CD14-positive monocyte (primary cell): ENCODE measurements at regions not wholly inside any gene's neighbourhood (a gene's known extent, or its start where the extent isn't known, plus 50 kb on each side); places are given as distances from the start of the nearest gene placed in this dataset.

Source experiments
- DNase-seq, 3 donors: peaks; one replicate each; pipeline ENCODE4 v3.0.0-alpha.2; 2011 to 2022
- H2AFZ ChIP-seq: 2 replicates; pipeline ENCODE4 v1.6.0; 2012; ENCODE audit warnings: mild to moderate bottlenecking, low read depth, low read length, inconsistent platforms; ENCODE audit not compliant: insufficient read depth, poor library complexity, severe bottlenecking
- H3K27ac ChIP-seq, 2 donors: 1 replicate in 1 of 2; 2 replicates in 1 of 2; pipeline ENCODE4 v1.5.1; 2012 to 2013; ENCODE audit warnings: low read length in 2 of 2, control low read depth in 1 of 2, inconsistent platforms in 1 of 2, low read depth in 1 of 2, mild to moderate bottlenecking in 1 of 2
- H3K27me3 ChIP-seq, 2 donors: one replicate each; pipeline versions ENCODE4 v1.6.0 to v1.6.1; 2011 to 2013; ENCODE audit warnings: low read length in 2 of 2; ENCODE audit not compliant: control insufficient read depth in 2 of 2, insufficient read depth in 2 of 2
- H3K36me3 ChIP-seq, 2 donors: replicated peaks in 1 of 2; 1 replicate in 1 of 2; 2 replicates in 1 of 2; pipeline versions ENCODE4 v1.5.1 to v1.6.1; 2012 to 2013; ENCODE audit warnings: low read length in 2 of 2, control low read depth in 1 of 2, inconsistent platforms in 1 of 2, mild to moderate bottlenecking in 1 of 2; ENCODE audit not compliant: insufficient read depth in 2 of 2, control insufficient read depth in 1 of 2
- H3K4me1 ChIP-seq, 2 donors: 1 replicate in 1 of 2; 2 replicates in 1 of 2; pipeline versions ENCODE4 v1.5.1 to v1.6.1; 2012 to 2013; ENCODE audit warnings: low read length in 2 of 2, control low read depth in 1 of 2, inconsistent platforms in 1 of 2, mild to moderate bottlenecking in 1 of 2, moderate library complexity in 1 of 2; ENCODE audit not compliant: insufficient read depth in 2 of 2, control insufficient read depth in 1 of 2
- H3K4me2 ChIP-seq: replicated peaks from 2 replicates; pipeline ENCODE3; 2012; ENCODE audit warnings: low read length, moderate library complexity, mild to moderate bottlenecking; ENCODE audit not compliant: poor library complexity, severe bottlenecking; ENCODE audit errors: extremely low read depth
- H3K4me3 ChIP-seq, 3 experiments: fragments of 200-600 bp in 1 of 3; sonication (generic) in 1 of 3; replicated peaks in 1 of 3; 1 replicate in 2 of 3; 2 replicates in 1 of 3; pipeline ENCODE4 v1.5.1; 2011 to 2013; ENCODE audit warnings: low read length in 3 of 3, mild to moderate bottlenecking in 3 of 3, control low read depth in 2 of 3, low read depth in 2 of 3, inconsistent platforms in 1 of 3, moderate library complexity in 1 of 3
- H3K79me2 ChIP-seq: 2 replicates; pipeline ENCODE4 v1.6.0; 2012; ENCODE audit warnings: mild to moderate bottlenecking, control low read depth, inconsistent platforms, low read length, moderate library complexity; ENCODE audit not compliant: insufficient read depth
- H3K9ac ChIP-seq: 2 replicates; pipeline ENCODE4 v1.6.0; 2017; ENCODE audit warnings: low read length, mild to moderate bottlenecking; ENCODE audit not compliant: insufficient read depth, poor library complexity, severe bottlenecking
- H3K9me3 ChIP-seq, 2 donors: replicated peaks in 1 of 2; 1 replicate in 1 of 2; 2 replicates in 1 of 2; pipeline versions ENCODE4 v1.5.1 to v1.6.1; 2012 to 2013; ENCODE audit warnings: low read length in 2 of 2, control low read depth in 1 of 2; ENCODE audit not compliant: control insufficient read depth in 1 of 2, insufficient read depth in 1 of 2
- H4K20me1 ChIP-seq: 2 replicates; pipeline ENCODE4 v1.6.0; 2012; ENCODE audit warnings: mild to moderate bottlenecking, low read length, control low read depth, moderate library complexity; ENCODE audit not compliant: insufficient read depth
- H3K27ac Mint-ChIP-seq, 7 donors: one replicate each; pipeline ENCODE4 v1.8.0; 2020; ENCODE audit warnings: mild to moderate bottlenecking in 7 of 7, mixed read lengths in 7 of 7, moderate library complexity in 6 of 7, inconsistent platforms in 2 of 7
- H3K27me3 Mint-ChIP-seq, 3 donors: one replicate each; pipeline ENCODE4 v1.8.0; 2021 to 2022; ENCODE audit warnings: low read depth in 3 of 3, mild to moderate bottlenecking in 3 of 3, mixed read lengths in 3 of 3, moderate library complexity in 3 of 3, inconsistent platforms in 1 of 3
- H3K36me3 Mint-ChIP-seq, 2 donors: one replicate each; pipeline ENCODE4 v1.8.0; 2020; ENCODE audit warnings: mixed read lengths in 2 of 2, inconsistent platforms in 1 of 2, mild to moderate bottlenecking in 1 of 2
- H3K4me1 Mint-ChIP-seq: one replicate; pipeline ENCODE4 v1.8.0; 2020; ENCODE audit warnings: mild to moderate bottlenecking, mixed read lengths
- H3K4me3 Mint-ChIP-seq, 2 donors: one replicate each; pipeline ENCODE4 v1.8.0; 2020; ENCODE audit warnings: mild to moderate bottlenecking in 2 of 2, mixed read lengths in 2 of 2, moderate library complexity in 1 of 2
- H3K9me3 Mint-ChIP-seq, 7 donors: one replicate each; pipeline ENCODE4 v1.8.0; 2020 to 2022; ENCODE audit warnings: mixed read lengths in 7 of 7, mild to moderate bottlenecking in 6 of 7, moderate library complexity in 6 of 7, inconsistent platforms in 2 of 7
- WGBS: methylation state at CpG from one replicate; pipeline ENCODE4 v1.1.5; 2013; ENCODE audit warnings: missing lambda C conversion rate; ENCODE audit not compliant: insufficient coverage; 5-methylcytosine and 5-hydroxymethylcytosine counted together
- intact Hi-C, 2 donors: fragments of 100-400 bp; cut with micrococcal nuclease; formaldehyde crosslinking; loops; one replicate each; pipeline versions ENCODE4 v1.15.0 to v1.15.1; 2023
- TF ChIP-seq, protein P1 (sequence below): fragments of 200-600 bp; IDR thresholded peaks from one replicate; pipeline ENCODE4 v1.8.0; 2022; ENCODE audit warnings: antibody characterized with exemption, mild to moderate bottlenecking

DNA sequence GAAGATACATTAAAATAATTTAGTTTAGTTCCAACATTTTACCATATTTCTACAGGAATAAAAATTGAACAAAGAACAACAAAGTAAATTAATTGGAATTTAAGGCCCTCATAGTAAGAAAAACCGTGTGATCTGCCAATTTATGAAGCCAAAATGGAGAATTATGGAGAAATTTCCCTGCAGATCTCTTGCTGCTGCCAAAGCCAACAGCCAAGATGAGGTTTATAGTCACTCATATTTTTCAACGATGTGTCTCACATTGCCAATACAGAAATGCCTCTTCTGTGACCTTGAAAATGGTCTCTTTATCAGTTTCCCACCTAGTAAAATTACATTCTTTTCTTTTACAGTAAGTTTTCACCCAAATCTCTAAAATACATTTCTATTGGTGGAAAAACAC is 317.2 kb upstream of the FIGN start:
- peaks cover 0 to 6% (median 0%) of the 10 kb centered on the region in 7 donors for H3K9me3 Mint-ChIP-seq
- H4K20me1 ChIP-seq = no peaks in the 10 kb centered on the region
- TF ChIP-seq, protein P1, sequence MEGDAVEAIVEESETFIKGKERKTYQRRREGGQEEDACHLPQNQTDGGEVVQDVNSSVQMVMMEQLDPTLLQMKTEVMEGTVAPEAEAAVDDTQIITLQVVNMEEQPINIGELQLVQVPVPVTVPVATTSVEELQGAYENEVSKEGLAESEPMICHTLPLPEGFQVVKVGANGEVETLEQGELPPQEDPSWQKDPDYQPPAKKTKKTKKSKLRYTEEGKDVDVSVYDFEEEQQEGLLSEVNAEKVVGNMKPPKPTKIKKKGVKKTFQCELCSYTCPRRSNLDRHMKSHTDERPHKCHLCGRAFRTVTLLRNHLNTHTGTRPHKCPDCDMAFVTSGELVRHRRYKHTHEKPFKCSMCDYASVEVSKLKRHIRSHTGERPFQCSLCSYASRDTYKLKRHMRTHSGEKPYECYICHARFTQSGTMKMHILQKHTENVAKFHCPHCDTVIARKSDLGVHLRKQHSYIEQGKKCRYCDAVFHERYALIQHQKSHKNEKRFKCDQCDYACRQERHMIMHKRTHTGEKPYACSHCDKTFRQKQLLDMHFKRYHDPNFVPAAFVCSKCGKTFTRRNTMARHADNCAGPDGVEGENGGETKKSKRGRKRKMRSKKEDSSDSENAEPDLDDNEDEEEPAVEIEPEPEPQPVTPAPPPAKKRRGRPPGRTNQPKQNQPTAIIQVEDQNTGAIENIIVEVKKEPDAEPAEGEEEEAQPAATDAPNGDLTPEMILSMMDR = no peak
- H2AFZ ChIP-seq = no peak overlapping the region
- no peak overlapping the region for H3K4me3 ChIP-seq
- H3K4me1 Mint-ChIP-seq = no peaks in the 10 kb centered on the region
- H3K36me3 Mint-ChIP-seq = no peaks in the 10 kb centered on the region
- no peaks in the 10 kb centered on the region for H3K79me2 ChIP-seq
- H3K9me3 ChIP-seq = no peaks in the 10 kb centered on the region
- DNase-seq = no peak
- no peak overlapping the region for H3K27ac ChIP-seq
- no peaks in the 10 kb centered on the region for H3K27me3 ChIP-seq
- H3K27ac Mint-ChIP-seq = no peak overlapping the region
- no peaks in the 10 kb centered on the region for H3K27me3 Mint-ChIP-seq
- H3K36me3 ChIP-seq = no peaks in the 10 kb centered on the region
- no peak overlapping the region for H3K9ac ChIP-seq
- H3K4me1 ChIP-seq = no peaks in the 10 kb centered on the region
- no peak overlapping the region for H3K4me2 ChIP-seq
- intact Hi-C loops = no loop called here
- no peak overlapping the region for H3K4me3 Mint-ChIP-seq
- WGBS = 83% methylated on average over 1 of the region's 2 CpGs

- H3K4me3 Mint-ChIP-seq = no peak overlapping the region
- no peaks in the 10 kb centered on the region for H3K9me3 ChIP-seq
- no peaks in the 10 kb centered on the region for H3K27me3 Mint-ChIP-seq
- H3K27ac ChIP-seq = no peak overlapping the region
- no peak overlapping the region for H3K4me2 ChIP-seq
- TF ChIP-seq, protein P1 = no peak
- DNase-seq = no peak
- H3K27ac Mint-ChIP-seq = no peak overlapping the region
- no peaks in the 10 kb centered on the region for H3K27me3 ChIP-seq
- H3K4me3 ChIP-seq = no peak overlapping the region
- no peak overlapping the region for H2AFZ ChIP-seq
- no peaks in the 10 kb centered on the region for H3K4me1 ChIP-seq
- 91% methylated on average over 4 of the region's 6 CpGs for WGBS
- H3K9me3 Mint-ChIP-seq = peaks cover 0 to 6% (median 1%) of the 10 kb centered on the region in 7 donors
- H3K79me2 ChIP-seq = no peaks in the 10 kb centered on the region
- intact Hi-C loops = no loop called here
- H4K20me1 ChIP-seq = no peaks in the 10 kb centered on the region
- no peaks in the 10 kb centered on the region for H3K36me3 ChIP-seq
- no peak overlapping the region for H3K9ac ChIP-seq
- H3K36me3 Mint-ChIP-seq = no peaks in the 10 kb centered on the region
- no peaks in the 10 kb centered on the region for H3K4me1 Mint-ChIP-seq
These were observed 316.2 kb upstream of the FIGN start for GRCh38 chr2:164052006-164052405.
